ENCODE measurements at regions not wholly inside any gene's neighbourhood (a gene's known extent, or its start where the extent isn't known, plus 50 kb on each side); places are given as distances from the start of the nearest gene placed in this dataset.

DNA sequence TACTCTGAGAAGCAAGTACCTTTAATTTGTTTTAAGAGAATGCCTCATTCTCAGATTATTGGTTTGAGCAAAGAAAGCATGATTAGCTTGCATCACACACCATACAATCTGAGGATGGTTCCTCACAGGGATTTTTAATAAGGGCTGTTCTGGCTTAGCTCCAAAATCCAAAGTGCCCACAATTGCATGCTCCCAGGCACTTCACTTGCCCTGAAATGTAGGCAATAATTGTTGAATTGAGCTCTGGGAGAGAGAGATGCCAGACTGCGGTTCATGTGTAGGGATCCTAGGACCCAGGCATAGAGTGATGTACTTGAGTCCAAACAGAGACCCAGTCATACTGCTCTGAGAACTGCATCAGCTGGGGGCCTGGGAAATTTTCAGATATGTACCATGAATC is 358.4 kb upstream of the CXorf51B start:
- H3K14ac ChIP-seq (ENCODE audit: insufficient read length) = no peak overlapping the region
- 100% methylated on average over 1 of the region's 1 CpG; no CpG with 5 or more reads in 1 of the 2 experiments for WGBS, 2 experiments (ENCODE audit: extremely low coverage in 1 of 2, insufficient coverage in 1 of 2, insufficient read length in 1 of 2, insufficient replicate concordance in 2 of 2, low coverage in 1 of 2, low lambda C conversion rate in 2 of 2, missing lambda C conversion rate in 1 of 2)
- no peak overlapping the region for H3K27ac ChIP-seq (ENCODE audit: low read depth, low read length)
- H3K4me3 ChIP-seq (ENCODE audit: extremely low read depth in 1 of 4, insufficient read depth in 2 of 4, low read depth in 3 of 4, low read length in 4 of 4) = no peak overlapping the region
- no peak overlapping the region for H3K23ac ChIP-seq (ENCODE audit: insufficient read length)
- no peak overlapping the region for H3K56ac ChIP-seq (replicated peaks; ENCODE audit: insufficient read length, low read depth, low read length)
- H2AK5ac ChIP-seq (ENCODE audit: low read depth, low read length) = no peak overlapping the region
- H3K23me2 ChIP-seq (ENCODE audit: low read depth, low read length) = no peaks in the 10 kb centered on the region
- H2BK20ac ChIP-seq (ENCODE audit: low read length) = no peak overlapping the region
- H2BK12ac ChIP-seq (ENCODE audit: low read depth, low read length) = no peak overlapping the region
- no peak overlapping the region for H2BK5ac ChIP-seq (ENCODE audit: low read depth, low read length)
- ChIA-PET POLR2A (ENCODE audit: partially characterized antibody) (no interaction called here), CTCF (ENCODE audit: partially characterized antibody) (no interaction called here)
- FAIRE-seq (no peak), DNase-seq (ENCODE audit: low read depth in 1 of 2, low spot score in 2 of 2) (no peak)
- no peak overlapping the region for H3K4me2 ChIP-seq (ENCODE audit: insufficient read depth in 1 of 2, low read depth in 2 of 2, low read length in 2 of 2)
- H2AFZ ChIP-seq (ENCODE audit: low read length) = no peak overlapping the region
- no peaks in the 10 kb centered on the region for H3K36me3 ChIP-seq (ENCODE audit: control insufficient read depth in 2 of 4, insufficient read depth in 4 of 4, low read length in 3 of 4)
- TF ChIP-seq, protein P1, sequence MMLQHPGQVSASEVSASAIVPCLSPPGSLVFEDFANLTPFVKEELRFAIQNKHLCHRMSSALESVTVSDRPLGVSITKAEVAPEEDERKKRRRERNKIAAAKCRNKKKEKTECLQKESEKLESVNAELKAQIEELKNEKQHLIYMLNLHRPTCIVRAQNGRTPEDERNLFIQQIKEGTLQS (IDR thresholded peaks at IDR 0.05; ENCODE audit: insufficient read depth, low read depth, low read length) = no peak
- TF ChIP-seq RNF2 (IDR thresholded peaks at IDR 0.05; ENCODE audit: borderline replicate concordance, low read depth, low read length, missing control alignments, poor library complexity, severe bottlenecking) = no peak
- TF ChIP-seq GABPA (IDR thresholded peaks at IDR 0.05; ENCODE audit: borderline replicate concordance, insufficient read depth, low read length) = no peak
- no peak for TF ChIP-seq ASH2L (IDR thresholded peaks at IDR 0.05; ENCODE audit: low read length)
- no peak for TF ChIP-seq RBBP5 (IDR thresholded peaks at IDR 0.05; ENCODE audit: borderline replicate concordance, low read depth, low read length)
- TF ChIP-seq POLR2A (IDR thresholded peaks at IDR 0.05; ENCODE audit: control extremely low read depth in 1 of 2, low read depth in 2 of 2, low read length in 2 of 2) = no peak
- no peak overlapping the region for H3K18ac ChIP-seq (ENCODE audit: extremely low read depth, low read length)
- no peaks in the 10 kb centered on the region for H3K4me1 ChIP-seq (replicated peaks in 1 of 4; ENCODE audit: control insufficient read depth in 3 of 4, insufficient read depth in 4 of 4, low read length in 3 of 4)
- no peaks in the 10 kb centered on the region for H3K9me3 ChIP-seq (ENCODE audit: insufficient read depth in 2 of 2, low read depth in 1 of 2, low read length in 1 of 2)
- no peak overlapping the region for H4K8ac ChIP-seq (ENCODE audit: extremely low read depth, insufficient read depth, low read length)
- no peak overlapping the region for H2BK15ac ChIP-seq (ENCODE audit: low read length)
- H3K4ac ChIP-seq (replicated peaks; ENCODE audit: insufficient read length, low read depth, low read length) = no peak overlapping the region
- H3K27me3 ChIP-seq (replicated peaks in 1 of 4; ENCODE audit: control insufficient read depth in 3 of 4, extremely low read depth in 1 of 4, insufficient read depth in 3 of 4, low read length in 3 of 4) = no peaks in the 10 kb centered on the region
- H4K20me1 ChIP-seq (replicated peaks in 1 of 2; ENCODE audit: control insufficient read depth in 1 of 2, insufficient read depth in 2 of 2, low read length in 2 of 2) = no peaks in the 10 kb centered on the region
- no peaks in the 10 kb centered on the region for H3K79me1 ChIP-seq (ENCODE audit: low read depth, low read length)
- H3K9ac ChIP-seq (replicated peaks in 1 of 4; ENCODE audit: extremely low read depth in 1 of 4, low read depth in 3 of 4, low read length in 3 of 4) = no peak overlapping the region
- H4K5ac ChIP-seq (ENCODE audit: insufficient read length, low read depth, low read length) = no peak overlapping the region
- no peak overlapping the region for H4K91ac ChIP-seq (replicated peaks; ENCODE audit: insufficient read length, low read length)
- H2BK120ac ChIP-seq (replicated peaks; ENCODE audit: low read depth, low read length) = no peak overlapping the region
- no peaks in the 10 kb centered on the region for H3K79me2 ChIP-seq (ENCODE audit: control insufficient read depth in 1 of 2, insufficient read depth in 2 of 2, low read length in 2 of 2)

Measured in H1 (cell line).